ENCODE measurements at regions not wholly inside any gene's neighbourhood (a gene's known extent, or its start where the extent isn't known, plus 50 kb on each side); places are given as distances from the start of the nearest gene placed in this dataset.

DNA sequence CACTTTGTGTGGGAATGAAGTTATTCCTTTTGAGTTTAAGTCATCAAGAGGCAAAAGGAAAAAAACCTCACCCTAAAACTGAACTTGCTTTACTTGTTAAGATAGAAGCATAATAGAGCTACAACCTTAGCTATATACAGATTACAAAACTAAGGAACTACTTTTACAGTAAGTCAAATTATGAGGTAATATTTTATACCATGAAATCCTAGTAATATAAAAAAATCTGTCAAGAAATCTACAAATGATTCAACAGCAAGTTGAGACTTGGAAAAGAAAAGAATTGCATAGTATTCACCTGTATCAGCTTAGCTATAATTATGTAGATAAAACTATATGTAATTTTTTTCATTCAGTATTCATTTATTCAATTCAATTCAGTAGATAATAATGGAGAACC is 335.3 kb downstream of the KLF5 start:
- DNase-seq (ENCODE audit: low spot score): no peak

DNA sequence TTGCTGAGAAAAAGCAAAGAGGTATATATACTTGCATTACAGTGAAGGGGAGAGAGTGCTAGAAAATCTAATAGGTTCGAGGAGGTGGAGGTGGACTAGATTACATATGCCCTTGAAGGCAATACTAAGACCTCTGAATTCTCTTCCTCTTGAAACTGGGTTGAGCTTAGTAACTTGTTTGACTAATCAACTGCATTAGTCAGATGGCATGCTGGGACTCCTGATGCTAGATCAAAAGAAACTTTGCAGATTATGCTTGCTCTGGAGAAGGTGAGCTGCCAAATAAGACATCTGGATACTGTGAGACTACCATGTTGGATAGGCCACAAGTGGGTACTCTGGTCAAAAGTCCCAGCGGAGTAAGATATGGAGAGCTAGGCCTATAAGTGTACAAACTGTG is 331.3 kb downstream of the KLF5 start:
- no peak for DNase-seq (ENCODE audit: low spot score)

DNA sequence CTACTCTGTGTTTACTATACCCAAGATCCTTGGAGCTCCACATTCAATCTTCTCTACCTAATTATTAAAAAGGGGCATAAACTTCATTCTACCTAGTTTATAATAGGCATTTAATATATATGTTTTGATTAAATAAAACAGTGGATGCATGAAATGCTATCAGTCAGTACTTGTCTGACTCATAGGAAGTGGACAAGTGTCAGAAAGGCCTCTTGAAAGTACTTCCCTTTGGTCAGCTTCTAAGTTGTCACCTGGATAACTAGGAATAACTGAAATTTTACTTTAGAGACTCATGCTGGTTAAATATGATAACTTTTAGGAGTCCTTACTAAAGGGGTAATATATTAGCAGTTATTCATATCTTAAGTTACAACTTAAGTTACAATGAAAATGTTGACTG is 329.8 kb downstream of the KLF5 start:
- DNase-seq (ENCODE audit: low spot score): no peak

DNA sequence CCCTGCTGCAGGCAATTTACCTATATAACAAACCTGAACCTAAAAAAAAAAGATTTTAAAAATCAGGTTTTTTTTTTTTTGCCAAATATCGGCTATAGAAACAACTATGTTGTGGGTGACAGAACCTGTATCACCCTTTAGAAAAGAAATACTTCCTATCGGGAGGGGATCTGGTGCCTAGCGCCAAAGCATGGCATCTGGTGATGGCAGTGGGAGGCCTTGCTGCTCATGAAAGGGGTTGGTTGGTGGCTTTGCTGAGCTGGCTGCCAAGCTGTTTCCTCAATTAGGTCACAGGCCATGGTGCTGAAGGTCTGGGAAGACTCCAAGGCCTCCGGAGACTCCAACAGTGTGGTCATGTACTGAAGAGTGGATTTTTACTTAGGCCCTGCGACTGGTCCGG is 328.5 kb downstream of the KLF5 start:
- no peak for DNase-seq (ENCODE audit: low spot score)

DNA sequence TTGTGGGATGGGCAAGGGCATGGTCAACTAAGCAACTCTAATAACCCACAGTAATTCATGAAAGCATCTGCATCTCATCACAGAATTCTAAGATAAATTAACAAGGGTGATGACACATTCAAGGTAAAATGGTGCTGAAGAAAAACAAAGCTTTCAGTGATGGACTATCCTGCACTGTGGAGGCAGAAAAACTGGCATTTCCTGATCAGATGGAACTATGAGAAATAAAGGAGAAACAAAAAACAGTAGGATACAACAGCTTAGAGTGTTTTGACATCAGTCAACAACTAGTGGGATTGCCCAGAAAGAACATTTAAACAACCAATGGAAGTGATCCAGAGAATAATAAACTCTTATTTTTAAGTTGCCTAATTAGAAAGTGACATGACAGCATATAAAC is 327.0 kb downstream of the KLF5 start:
- DNase-seq (ENCODE audit: low spot score): no peak

GRCh38 chr13:73372666-73373627 is 314.1 kb downstream of the KLF5 start:
- no peak for DNase-seq (ENCODE audit: low spot score)

DNA sequence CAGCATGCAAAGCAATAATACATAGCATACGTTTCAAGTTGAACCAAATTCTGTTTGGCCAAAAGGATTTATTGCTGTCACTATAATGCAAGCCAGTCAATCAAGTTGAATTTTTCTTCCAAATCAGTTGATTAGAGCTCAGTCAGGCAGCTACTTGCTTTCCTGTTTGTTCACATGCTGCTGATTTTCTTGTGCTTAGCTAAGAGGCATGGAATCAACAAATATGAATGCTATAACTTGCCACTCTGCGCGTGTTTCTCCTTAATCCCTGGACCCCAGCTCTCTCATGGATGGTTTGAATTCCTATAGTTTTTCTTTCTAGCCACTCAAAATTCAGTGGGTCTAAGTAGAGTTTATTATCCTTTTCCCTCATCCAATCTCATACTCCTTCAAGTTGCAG is 311.3 kb downstream of the KLF5 start:
- DNase-seq (ENCODE audit: low spot score): no peak

GRCh38 chr13:73369095-73369494 is 310.3 kb downstream of the KLF5 start:
- no peak for DNase-seq (ENCODE audit: low spot score)

DNA sequence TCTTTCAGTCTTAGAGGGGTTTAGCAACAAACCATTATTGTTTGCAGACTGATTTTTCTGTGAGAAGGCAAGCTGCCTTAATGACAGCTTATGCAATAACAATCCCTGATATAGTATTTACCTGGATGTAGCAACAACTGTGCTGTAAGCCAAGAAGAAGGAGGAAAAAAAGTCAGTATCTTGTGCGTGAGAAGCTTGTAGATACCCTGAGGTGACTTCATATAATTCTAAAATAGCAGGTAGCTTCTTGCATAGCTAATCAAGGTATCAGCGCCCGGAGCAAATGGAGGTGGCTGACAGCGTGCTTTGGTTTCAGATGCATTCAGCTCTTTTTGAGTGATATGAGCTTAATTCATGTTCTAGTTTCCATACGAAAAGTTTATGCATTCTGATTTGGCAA is 309.8 kb downstream of the KLF5 start:
- DNase-seq (ENCODE audit: low spot score): no peak

DNA sequence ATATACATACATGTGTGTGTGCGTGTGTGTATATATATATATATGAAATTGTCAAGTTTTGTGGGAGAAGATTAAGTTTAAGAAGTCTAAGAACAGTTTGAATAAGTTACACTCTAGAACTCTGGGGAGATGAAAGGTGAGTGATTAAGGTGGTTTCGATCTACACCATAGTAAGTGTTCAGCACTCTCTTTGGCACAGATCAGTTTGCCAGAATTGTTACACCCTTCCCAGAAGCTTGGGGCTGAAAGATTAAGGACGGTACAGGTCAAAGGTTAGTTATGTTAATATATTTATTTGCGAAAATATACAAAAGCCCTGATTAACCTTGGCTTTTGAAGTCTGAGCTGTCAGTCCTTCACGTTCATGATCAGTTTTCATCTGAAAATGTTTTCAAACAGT is 309.1 kb downstream of the KLF5 start:
- no peak for DNase-seq (ENCODE audit: low spot score)

DNA sequence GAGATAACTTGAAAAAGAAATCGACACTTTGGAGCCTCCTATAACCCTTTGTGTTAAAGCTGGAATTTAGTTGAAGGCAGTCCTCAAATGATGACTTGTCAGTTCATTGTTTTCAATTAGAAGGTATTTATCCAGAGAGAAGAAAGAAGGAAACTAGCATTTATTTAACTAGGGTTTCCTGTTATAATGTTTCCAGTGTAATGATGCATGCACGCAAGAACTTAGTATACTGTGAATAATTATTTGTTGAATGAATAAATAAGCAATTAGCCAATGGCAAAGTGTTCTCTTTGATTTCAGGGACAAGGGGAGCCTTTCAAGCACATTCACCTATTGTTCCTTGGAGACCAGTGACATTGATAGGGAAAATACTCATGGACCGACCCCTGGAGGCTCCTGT is 307.4 kb downstream of the KLF5 start:
- DNase-seq (ENCODE audit: low spot score): no peak

DNA sequence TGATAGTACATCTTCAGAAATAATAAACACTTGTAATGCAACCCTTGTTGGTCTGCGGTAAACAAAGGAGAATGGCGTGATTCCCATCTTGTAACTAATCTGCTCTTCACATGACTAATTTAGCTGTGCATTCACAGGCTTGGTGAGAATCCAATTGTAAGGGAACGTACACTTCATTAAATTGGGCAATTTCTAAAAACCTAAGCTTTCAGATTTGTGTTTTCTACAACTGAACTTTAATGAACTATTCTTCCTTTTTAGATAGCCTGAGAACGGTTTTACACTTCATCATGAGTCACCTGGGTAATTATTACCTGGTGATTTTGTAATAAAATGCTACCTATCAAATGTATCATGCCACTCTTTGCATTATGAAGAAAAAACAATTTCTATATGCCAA is 306.9 kb downstream of the KLF5 start:
- DNase-seq (ENCODE audit: low spot score): no peak

GRCh38 chr13:73365252-73365651 is 306.4 kb downstream of the KLF5 start:
- DNase-seq (ENCODE audit: low spot score): no peak

GRCh38 chr13:73364736-73365135 is 305.9 kb downstream of the KLF5 start:
- DNase-seq (ENCODE audit: low spot score): no peak

GRCh38 chr13:73358606-73359095 is 299.8 kb downstream of the KLF5 start:
- DNase-seq (ENCODE audit: low spot score): no peak

GRCh38 chr13:73355134-73355533 is 296.3 kb downstream of the KLF5 start:
- DNase-seq (ENCODE audit: low spot score): no peak

DNA sequence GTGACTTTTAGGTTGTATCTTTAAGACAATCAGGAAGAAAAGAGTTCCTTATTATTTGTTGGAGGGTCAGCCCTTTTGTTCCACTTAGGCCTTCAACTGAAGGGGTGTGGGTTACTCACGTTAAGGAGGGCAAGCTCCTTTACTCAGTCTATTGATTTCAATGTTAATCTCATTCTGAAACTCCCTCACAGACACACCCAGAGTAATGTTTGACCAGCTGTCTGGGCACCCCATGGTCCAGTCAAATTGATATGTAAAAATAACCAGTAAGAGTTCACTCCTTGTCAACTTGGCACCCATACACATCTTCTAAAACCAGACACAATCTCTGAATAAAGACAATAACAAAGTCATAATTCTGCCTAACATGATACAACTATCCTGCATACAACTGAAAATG is 292.9 kb downstream of the KLF5 start:
- no peak for DNase-seq (ENCODE audit: low spot score)

DNA sequence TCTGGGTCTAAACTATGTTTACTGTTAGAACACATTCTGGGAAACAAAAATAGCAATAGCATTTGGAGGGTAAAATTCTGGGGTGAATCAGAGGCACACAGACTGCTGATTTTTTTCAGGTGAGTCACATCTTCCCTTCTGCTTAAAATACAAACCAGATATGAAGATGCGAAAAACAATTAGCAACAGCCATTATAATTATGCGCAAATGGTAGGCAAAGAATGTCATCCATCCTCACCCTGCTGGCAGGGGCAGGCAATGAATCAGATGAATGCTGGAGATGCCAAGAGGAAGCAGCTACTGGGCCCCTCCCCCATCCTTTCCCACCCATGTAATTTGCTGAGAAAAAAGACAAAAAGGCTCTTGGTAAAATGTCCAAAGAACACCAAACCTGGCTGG is 282.9 kb downstream of the KLF5 start:
- DNase-seq (ENCODE audit: low spot score): no peak

GRCh38 chr13:73340069-73340468 is 281.3 kb downstream of the KLF5 start:
- no peak for DNase-seq (ENCODE audit: low spot score)

- DNase-seq (ENCODE audit: low spot score): no peak
Observed at GRCh38 chr13:73339086-73339485, 280.3 kb downstream of the KLF5 start.

GRCh38 chr13:73338389-73338788 is 279.6 kb downstream of the KLF5 start:
- DNase-seq (ENCODE audit: low spot score): no peak

DNA sequence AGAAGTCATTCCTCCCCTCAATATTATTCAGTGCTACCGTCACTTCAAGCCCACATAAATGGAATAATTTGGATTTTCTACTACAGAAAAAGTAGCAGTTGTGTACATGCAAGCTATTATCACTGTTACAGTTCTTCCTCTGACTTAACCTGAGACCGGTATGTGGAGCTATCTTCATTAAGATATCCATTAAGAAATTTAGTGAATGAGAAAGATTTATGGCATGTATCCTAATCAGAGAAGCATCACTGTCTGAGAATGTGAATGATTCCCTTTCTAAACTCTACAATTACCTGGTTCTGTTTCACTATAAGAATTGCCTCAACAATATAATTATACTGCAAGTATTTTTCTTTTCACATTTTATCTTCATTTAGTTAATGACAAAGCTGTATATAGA is 278.7 kb downstream of the KLF5 start:
- no peak for DNase-seq (ENCODE audit: low spot score)

DNA sequence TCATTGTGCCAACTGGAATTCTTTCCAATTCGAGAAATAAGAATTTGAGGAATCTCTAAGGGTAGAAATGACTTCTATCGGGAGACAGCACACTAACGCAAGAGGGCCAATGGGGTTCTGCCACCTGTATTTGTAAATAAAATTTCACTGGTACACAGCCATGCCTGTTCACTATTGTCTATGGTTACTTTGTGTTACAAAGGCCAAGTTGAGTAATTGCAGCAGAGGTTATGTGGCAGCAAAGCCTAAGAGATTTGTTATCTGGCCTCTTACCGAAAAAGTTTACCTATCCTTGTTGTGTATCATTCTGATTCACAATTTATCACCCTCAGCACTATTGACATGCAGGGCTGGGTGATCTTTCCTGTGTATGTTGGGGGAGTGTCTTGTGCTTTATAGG is 278.0 kb downstream of the KLF5 start:
- DNase-seq (ENCODE audit: low spot score): no peak

GRCh38 chr13:73335944-73336343 is 277.1 kb downstream of the KLF5 start:
- DNase-seq (ENCODE audit: low spot score): no peak
